ENCODE measurements at regions not wholly inside any gene's neighbourhood (a gene's known extent, or its start where the extent isn't known, plus 50 kb on each side); places are given as distances from the start of the nearest gene placed in this dataset.

DNA sequence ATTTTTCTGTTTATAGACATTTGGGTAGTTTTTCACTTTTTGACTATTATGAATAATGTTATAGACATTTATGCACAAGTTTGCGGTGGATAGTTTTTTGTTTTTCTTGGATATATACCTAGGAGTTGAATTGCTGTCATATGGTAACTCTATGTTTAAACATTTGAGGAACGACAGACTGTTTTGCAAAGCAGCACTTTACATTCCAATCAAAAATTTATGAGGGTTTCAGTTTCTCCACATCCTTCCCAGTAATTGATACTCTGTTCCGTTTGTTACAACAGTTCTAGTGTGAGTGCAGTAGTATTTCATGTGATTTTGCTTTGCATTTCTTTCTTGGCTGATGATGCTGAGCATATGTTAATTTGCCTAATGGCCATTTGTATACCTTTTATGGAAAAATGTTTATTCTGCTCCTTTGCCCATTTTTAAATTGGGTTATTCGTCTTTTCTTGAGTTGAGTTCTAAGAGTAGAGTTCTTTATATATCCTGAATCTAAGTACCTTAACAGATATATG, 617.3 kb upstream of the LRATD1 start:
- WGBS, 2 donors, result 71 to 76% methylated on average over 4 of the region's 4 CpGs
- Histone ChIP-seq H3K4me1 (peaks cover 7% of the 10 kb centered on the region), H3K9me3 (no peaks in the 10 kb centered on the region), H3K36me3 (ENCODE audit: low read depth, missing control alignments) (no peaks in the 10 kb centered on the region), H3K27me3 (no peaks in the 10 kb centered on the region), H3K4me3 (no peak overlapping the region), H3K27ac (no peak overlapping the region)
- TF ChIP-seq, protein P1, sequence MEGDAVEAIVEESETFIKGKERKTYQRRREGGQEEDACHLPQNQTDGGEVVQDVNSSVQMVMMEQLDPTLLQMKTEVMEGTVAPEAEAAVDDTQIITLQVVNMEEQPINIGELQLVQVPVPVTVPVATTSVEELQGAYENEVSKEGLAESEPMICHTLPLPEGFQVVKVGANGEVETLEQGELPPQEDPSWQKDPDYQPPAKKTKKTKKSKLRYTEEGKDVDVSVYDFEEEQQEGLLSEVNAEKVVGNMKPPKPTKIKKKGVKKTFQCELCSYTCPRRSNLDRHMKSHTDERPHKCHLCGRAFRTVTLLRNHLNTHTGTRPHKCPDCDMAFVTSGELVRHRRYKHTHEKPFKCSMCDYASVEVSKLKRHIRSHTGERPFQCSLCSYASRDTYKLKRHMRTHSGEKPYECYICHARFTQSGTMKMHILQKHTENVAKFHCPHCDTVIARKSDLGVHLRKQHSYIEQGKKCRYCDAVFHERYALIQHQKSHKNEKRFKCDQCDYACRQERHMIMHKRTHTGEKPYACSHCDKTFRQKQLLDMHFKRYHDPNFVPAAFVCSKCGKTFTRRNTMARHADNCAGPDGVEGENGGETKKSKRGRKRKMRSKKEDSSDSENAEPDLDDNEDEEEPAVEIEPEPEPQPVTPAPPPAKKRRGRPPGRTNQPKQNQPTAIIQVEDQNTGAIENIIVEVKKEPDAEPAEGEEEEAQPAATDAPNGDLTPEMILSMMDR (IDR thresholded peaks at IDR 0.05), result no peak
- no peak for TF ChIP-seq POLR2A (IDR thresholded peaks at IDR 0.05)
- no peak for DNase-seq
- intact Hi-C loops (cut with DNase I; ENCODE audit: low total_unique reads), result no loop called here

- Histone ChIP-seq H3K36me3 (ENCODE audit: low read depth, missing control alignments) (no peaks in the 10 kb centered on the region), H3K27ac (no peak overlapping the region), H3K4me1 (peaks cover 7% of the 10 kb centered on the region), H3K27me3 (no peaks in the 10 kb centered on the region), H3K4me3 (no peak overlapping the region), H3K9me3 (no peaks in the 10 kb centered on the region)
- intact Hi-C loops (cut with DNase I; ENCODE audit: low total_unique reads), result no loop called here
- TF ChIP-seq, protein P1 (IDR thresholded peaks at IDR 0.05), result no peak
- no peak for TF ChIP-seq POLR2A (IDR thresholded peaks at IDR 0.05)
- DNase-seq, result peak; percentile 29
Measured at GRCh38 chr2:14016289-14016955, 616.1 kb upstream of the LRATD1 start.

DNA sequence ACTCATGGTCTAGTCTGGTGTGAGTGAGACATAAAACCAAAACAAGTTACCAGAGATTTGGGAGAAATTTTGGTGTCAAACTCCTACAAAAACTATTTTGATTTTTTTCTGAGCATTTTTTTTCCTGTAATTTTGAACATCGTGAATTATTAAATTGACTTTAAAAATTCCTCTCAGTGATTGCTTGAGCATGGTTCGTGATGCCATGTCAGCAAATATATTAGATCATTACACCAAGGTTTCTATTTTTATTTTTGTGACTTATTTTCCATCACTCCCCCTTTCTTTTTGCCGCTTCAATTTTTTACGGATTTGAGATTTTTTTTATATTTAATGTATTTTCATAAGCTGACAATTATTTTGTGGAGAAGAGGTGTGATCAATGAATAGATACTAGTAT, 613.9 kb upstream of the LRATD1 start:
- no peak for DNase-seq
- no peak overlapping the region for H3K4me3 ChIP-seq
- no peaks in the 10 kb centered on the region for H3K27me3 ChIP-seq
- no peak overlapping the region for H3K27ac ChIP-seq
- no peaks in the 10 kb centered on the region for H3K9me3 ChIP-seq
- intact Hi-C loops (cut with DNase I; ENCODE audit: low total_unique reads), result no loop called here
- no peaks in the 10 kb centered on the region for H3K36me3 ChIP-seq (ENCODE audit: low read depth, missing control alignments)
- H3K4me1 ChIP-seq, result peaks cover 7% of the 10 kb centered on the region
- TF ChIP-seq POLR2A (IDR thresholded peaks at IDR 0.05), result no peak
- 96% methylated on average over 4 of the region's 4 CpGs for WGBS, 2 donors

DNA sequence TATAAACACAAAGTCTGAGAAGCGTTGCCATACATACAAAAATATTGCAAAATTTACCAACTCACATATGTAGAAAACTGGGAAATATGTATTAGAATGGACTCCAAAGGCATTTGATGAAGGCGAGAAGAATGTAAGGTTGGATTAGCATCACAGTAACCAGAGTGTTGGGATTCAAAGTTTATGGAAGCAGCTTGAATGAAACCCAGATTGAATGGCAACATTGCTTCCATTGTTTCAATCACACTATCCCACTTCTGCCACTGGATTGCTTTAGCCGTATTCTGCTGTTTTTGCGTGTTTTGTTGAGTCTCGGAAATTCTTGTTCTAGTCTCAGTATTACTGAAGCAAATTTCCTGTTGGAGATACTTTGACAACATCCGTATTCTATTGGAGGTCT, 609.0 kb upstream of the LRATD1 start:
- H3K4me1 ChIP-seq, result no peaks in the 10 kb centered on the region
- H3K4me3 ChIP-seq, result no peak overlapping the region
- TF ChIP-seq POLR2A (IDR thresholded peaks at IDR 0.05), result no peak
- TF ChIP-seq, protein P1 (IDR thresholded peaks at IDR 0.05), result no peak
- intact Hi-C loops (cut with DNase I; ENCODE audit: low total_unique reads), result no loop called here
- 93 to 95% methylated on average over 6 of the region's 6 CpGs for WGBS, 2 donors
- H3K27ac ChIP-seq, result no peak overlapping the region
- no peaks in the 10 kb centered on the region for H3K27me3 ChIP-seq
- no peaks in the 10 kb centered on the region for H3K9me3 ChIP-seq
- DNase-seq, result no peak
- no peaks in the 10 kb centered on the region for H3K36me3 ChIP-seq (ENCODE audit: low read depth, missing control alignments)

- no peaks in the 10 kb centered on the region for H3K9me3 ChIP-seq
- no peaks in the 10 kb centered on the region for H3K4me1 ChIP-seq
- no peak overlapping the region for H3K27ac ChIP-seq
- intact Hi-C loops (cut with DNase I; ENCODE audit: low total_unique reads), result no loop called here
- no peaks in the 10 kb centered on the region for H3K36me3 ChIP-seq (ENCODE audit: low read depth, missing control alignments)
- DNase-seq, result no peak
- TF ChIP-seq, protein P1 (IDR thresholded peaks at IDR 0.05), result no peak
- no peak for TF ChIP-seq POLR2A (IDR thresholded peaks at IDR 0.05)
- H3K4me3 ChIP-seq, result no peak overlapping the region
- 65 to 81% methylated on average over 2 of the region's 2 CpGs for WGBS, 2 donors
- no peaks in the 10 kb centered on the region for H3K27me3 ChIP-seq
Measured at GRCh38 chr2:14039134-14039533, 593.4 kb upstream of the LRATD1 start.

All from testis (tissue), 2 donors.